ENCODE measurements at regions not wholly inside any gene's neighbourhood (a gene's known extent, or its start where the extent isn't known, plus 50 kb on each side); places are given as distances from the start of the nearest gene placed in this dataset.

- no peak overlapping the region for H3K4me3 ChIP-seq (ENCODE audit: low read depth in 2 of 2, low read length in 1 of 2)
- POLR2A ChIA-PET = no interaction called here
- H3K9ac ChIP-seq = no peak overlapping the region; the same call in 1 of the 2 replicates
Observed at GRCh38 chr2:212912445-212913103, 238.8 kb downstream of the IKZF2 start.

More at GRCh38 chr2:212912445-212913103, 238.8 kb downstream of the IKZF2 start:
- Histone ChIP-seq H3F3A (replicated peaks; ENCODE audit: insufficient read depth) (no peaks in the 10 kb centered on the region), H3K4me2 (peak overlapping the region; percentile 17; the same call in 1 of the 2 replicates), H3K79me2 (ENCODE audit: insufficient read depth) (no peaks in the 10 kb centered on the region), H3K9me3 (no peaks in the 10 kb centered on the region), H3K4me1 (ENCODE audit: control insufficient read depth in 1 of 2, insufficient read depth in 2 of 2, low read depth in 1 of 2, low read length in 1 of 2) (peaks cover 4 to 11% of the 10 kb centered on the region in 2 experiments; a peak in 3 of 4 replicates), H2AFZ (ENCODE audit: low read depth) (peak overlapping the region; percentile 54), H4K20me1 (ENCODE audit: insufficient read depth) (no peaks in the 10 kb centered on the region), H3K27ac (ENCODE audit: low read depth in 2 of 2, low read length in 1 of 2) (peak overlapping the region; percentile 34 to 38), H3K36me3 (replicated peaks in 1 of 2; ENCODE audit: control insufficient read depth in 1 of 2, insufficient read depth in 2 of 2, low read length in 1 of 2) (no peaks in the 10 kb centered on the region), H3K9me2 (no peaks in the 10 kb centered on the region), H3K27me3 (ENCODE audit: insufficient read depth) (no peaks in the 10 kb centered on the region)
- CTCF ChIA-PET = interaction anchor here (1.1 to 1.3 kb wide), 2 partner anchors 16 to 20 kb away, joined by 3 to 4 read pairs; no protein-coding TSS in a partner anchor
- DNase-seq = peak; percentile 50
- TF ChIP-seq FOSL2 (IDR thresholded peaks at IDR 0.05; ENCODE audit: borderline replicate concordance, low read depth) (peak; percentile 58), GATA2 (CRISPR knock-in tag; IDR thresholded peaks at IDR 0.05) (peak; percentile 83), MEF2A (IDR thresholded peaks at IDR 0.05; ENCODE audit: borderline replicate concordance, low read depth) (no peak), EP300 (IDR thresholded peaks at IDR 0.05; ENCODE audit: borderline replicate concordance in 1 of 2, low read depth in 1 of 2, low read length in 1 of 2) (peak in 1 of 2 experiments; percentile 44; a peak in 1 of 4 replicates), CHD2 (IDR thresholded peaks at IDR 0.05; ENCODE audit: low read length, partially characterized antibody) (peak; percentile 12), TCF12 (IDR thresholded peaks at IDR 0.05) (0 out of 2 replicates have a peak, but pooled peaks have one; percentile 9), JUND (IDR thresholded peaks at IDR 0.05) (peak; percentile 53), IRF3 (IDR thresholded peaks at IDR 0.05; ENCODE audit: low read depth, low read length) (no peak), FOXJ3 (CRISPR knock-in tag; IDR thresholded peaks at IDR 0.05) (peak; percentile 65; the same call in 1 of the 2 replicates), RXRA (IDR thresholded peaks at IDR 0.05; ENCODE audit: borderline replicate concordance, low read depth) (no peak), REST (IDR thresholded peaks at IDR 0.05; ENCODE audit: low read depth, low read length) (no peak), MXI1 (IDR thresholded peaks at IDR 0.05; ENCODE audit: low read depth, low read length) (peak; percentile 28; the same call in 1 of the 2 replicates), ELF1 (IDR thresholded peaks at IDR 0.05) (0 out of 2 replicates have a peak, but pooled peaks have one; percentile 33), RCOR1 (IDR thresholded peaks at IDR 0.05; ENCODE audit: low read length) (0 out of 2 replicates have a peak, but pooled peaks have one; percentile 14), TAF1 (IDR thresholded peaks at IDR 0.05; ENCODE audit: borderline replicate concordance, low read depth, low read length) (no peak), NFIC (IDR thresholded peaks at IDR 0.05; ENCODE audit: borderline replicate concordance) (no peak)
- TF ChIP-seq, protein P1, sequence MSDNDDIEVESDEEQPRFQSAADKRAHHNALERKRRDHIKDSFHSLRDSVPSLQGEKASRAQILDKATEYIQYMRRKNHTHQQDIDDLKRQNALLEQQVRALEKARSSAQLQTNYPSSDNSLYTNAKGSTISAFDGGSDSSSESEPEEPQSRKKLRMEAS (IDR thresholded peaks at IDR 0.05; ENCODE audit: low read depth) = 0 out of 2 replicates have a peak, but pooled peaks have one; percentile 24
- 29% methylated on average over 7 of the region's 7 CpGs for WGBS (ENCODE audit: low lambda C conversion rate)
